Activated B cell treated with CpG ODN at 0.5 μM for 24 hours (primary cell): ENCODE measurements at regions not wholly inside any gene's neighbourhood (a gene's known extent, or its start where the extent isn't known, plus 50 kb on each side); places are given as distances from the start of the nearest gene placed in this dataset.

Experiments
- ATAC-seq: fragments of 200-7000 bp; cut with Tn5 transposase; one replicate; pipeline ENCODE4 v1.10.0; 2021; ENCODE audit warnings: low read depth, mild to moderate bottlenecking, moderate library complexity
- CTCF ChIA-PET: fragments of 350-600 bp; sonication (Branson Sonifier 250); formaldehyde crosslinking; loops from one replicate; lab custom pipeline; 2021; ENCODE audit warnings: antibody characterized with exemption; lab: Charles Lee
- POLR2A ChIA-PET: fragments of 350-600 bp; sonication (Branson Sonifier 250); formaldehyde crosslinking; loops from one replicate; lab custom pipeline; 2021; ENCODE audit warnings: antibody characterized with exemption; lab: Charles Lee
- DNase-seq: peaks from one replicate; pipeline ENCODE4 v3.0.0; 2022
- H3K27ac Mint-ChIP-seq: one replicate; pipeline ENCODE4 v1.8.0; 2020; ENCODE audit warnings: mixed read lengths
- H3K27me3 Mint-ChIP-seq: one replicate; pipeline ENCODE4 v1.8.0; 2021; ENCODE audit warnings: mixed read lengths
- H3K36me3 Mint-ChIP-seq: one replicate; pipeline ENCODE4 v1.8.0; 2021; ENCODE audit warnings: low read depth, mixed read lengths
- H3K4me1 Mint-ChIP-seq: one replicate; pipeline ENCODE4 v1.8.0; 2021; ENCODE audit warnings: mixed read lengths
- H3K4me3 Mint-ChIP-seq: one replicate; pipeline ENCODE4 v1.8.0; 2020; ENCODE audit warnings: mild to moderate bottlenecking, mixed read lengths
- H3K9me3 Mint-ChIP-seq: one replicate; pipeline ENCODE4 v1.8.0; 2020; ENCODE audit warnings: mixed read lengths
- intact Hi-C: fragments of 100-400 bp; cut with micrococcal nuclease; formaldehyde crosslinking; loops from one replicate; pipeline ENCODE4 v1.15.1; 2024
- TF ChIP-seq, protein P1 (sequence below): fragments of 200-600 bp; IDR thresholded peaks from one replicate; pipeline ENCODE4 v1.8.0; 2022; ENCODE audit warnings: antibody characterized with exemption, mild to moderate bottlenecking

DNA sequence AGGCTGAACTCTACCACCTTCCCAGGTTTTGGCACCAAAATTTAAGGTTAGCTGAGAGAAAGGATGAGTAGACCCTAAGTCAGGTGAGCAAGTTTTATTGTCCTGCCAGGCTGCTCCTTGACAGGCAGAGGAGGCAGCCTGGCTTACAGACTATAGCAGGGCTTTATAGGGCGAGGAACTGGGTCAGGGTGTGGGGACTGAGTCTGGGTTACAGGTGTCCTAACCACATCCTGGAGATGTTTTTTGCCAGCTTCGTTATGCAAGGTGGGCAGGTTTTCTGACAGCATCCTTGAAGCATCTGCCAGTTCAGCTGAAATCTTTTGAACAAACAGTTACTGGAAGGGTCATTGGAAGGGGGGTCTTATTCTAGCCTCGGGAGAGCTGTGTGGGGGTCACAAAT is 905.7 kb upstream of the SLITRK5 start:
- ChIA-PET POLR2A (no interaction called here), CTCF (no interaction called here)
- intact Hi-C loops = no loop called here
- DNase-seq (no peak), ATAC-seq (no peak)
- Mint-ChIP-seq H3K27me3 (no peaks in the 10 kb centered on the region), H3K9me3 (peaks cover 27% of the 10 kb centered on the region), H3K4me3 (no peak overlapping the region), H3K4me1 (no peaks in the 10 kb centered on the region), H3K27ac (no peak overlapping the region), H3K36me3 (no peaks in the 10 kb centered on the region)
- TF ChIP-seq, protein P1, sequence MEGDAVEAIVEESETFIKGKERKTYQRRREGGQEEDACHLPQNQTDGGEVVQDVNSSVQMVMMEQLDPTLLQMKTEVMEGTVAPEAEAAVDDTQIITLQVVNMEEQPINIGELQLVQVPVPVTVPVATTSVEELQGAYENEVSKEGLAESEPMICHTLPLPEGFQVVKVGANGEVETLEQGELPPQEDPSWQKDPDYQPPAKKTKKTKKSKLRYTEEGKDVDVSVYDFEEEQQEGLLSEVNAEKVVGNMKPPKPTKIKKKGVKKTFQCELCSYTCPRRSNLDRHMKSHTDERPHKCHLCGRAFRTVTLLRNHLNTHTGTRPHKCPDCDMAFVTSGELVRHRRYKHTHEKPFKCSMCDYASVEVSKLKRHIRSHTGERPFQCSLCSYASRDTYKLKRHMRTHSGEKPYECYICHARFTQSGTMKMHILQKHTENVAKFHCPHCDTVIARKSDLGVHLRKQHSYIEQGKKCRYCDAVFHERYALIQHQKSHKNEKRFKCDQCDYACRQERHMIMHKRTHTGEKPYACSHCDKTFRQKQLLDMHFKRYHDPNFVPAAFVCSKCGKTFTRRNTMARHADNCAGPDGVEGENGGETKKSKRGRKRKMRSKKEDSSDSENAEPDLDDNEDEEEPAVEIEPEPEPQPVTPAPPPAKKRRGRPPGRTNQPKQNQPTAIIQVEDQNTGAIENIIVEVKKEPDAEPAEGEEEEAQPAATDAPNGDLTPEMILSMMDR = no peak

DNA sequence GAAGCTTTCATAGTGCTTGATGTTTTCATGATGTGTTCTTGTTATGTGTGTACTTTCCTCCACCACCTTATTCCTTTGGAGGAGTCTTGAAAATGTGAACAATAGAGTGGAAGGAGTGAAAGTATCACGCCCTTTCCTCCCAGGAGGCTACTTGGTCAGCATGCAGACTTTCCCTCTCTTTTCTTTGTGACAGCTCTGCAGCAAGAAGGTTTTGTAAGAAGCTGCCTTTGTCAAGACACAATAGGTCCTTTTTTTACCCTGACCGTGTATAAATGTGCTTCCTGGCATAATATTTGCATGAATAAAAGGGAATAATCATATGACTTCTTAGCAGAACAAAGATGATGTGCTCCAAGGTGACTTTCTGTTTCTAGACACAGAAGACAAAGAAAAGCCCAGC is 882.6 kb upstream of the SLITRK5 start:
- H3K36me3 Mint-ChIP-seq = no peaks in the 10 kb centered on the region
- TF ChIP-seq, protein P1 = no peak
- H3K4me3 Mint-ChIP-seq = no peak overlapping the region
- ChIA-PET POLR2A (no interaction called here), CTCF (no interaction called here)
- DNase-seq (no peak), ATAC-seq (no peak)
- intact Hi-C loops = no loop called here
- H3K9me3 Mint-ChIP-seq = peaks cover 4% of the 10 kb centered on the region
- no peaks in the 10 kb centered on the region for H3K4me1 Mint-ChIP-seq
- no peak overlapping the region for H3K27ac Mint-ChIP-seq
- H3K27me3 Mint-ChIP-seq = no peaks in the 10 kb centered on the region

DNA sequence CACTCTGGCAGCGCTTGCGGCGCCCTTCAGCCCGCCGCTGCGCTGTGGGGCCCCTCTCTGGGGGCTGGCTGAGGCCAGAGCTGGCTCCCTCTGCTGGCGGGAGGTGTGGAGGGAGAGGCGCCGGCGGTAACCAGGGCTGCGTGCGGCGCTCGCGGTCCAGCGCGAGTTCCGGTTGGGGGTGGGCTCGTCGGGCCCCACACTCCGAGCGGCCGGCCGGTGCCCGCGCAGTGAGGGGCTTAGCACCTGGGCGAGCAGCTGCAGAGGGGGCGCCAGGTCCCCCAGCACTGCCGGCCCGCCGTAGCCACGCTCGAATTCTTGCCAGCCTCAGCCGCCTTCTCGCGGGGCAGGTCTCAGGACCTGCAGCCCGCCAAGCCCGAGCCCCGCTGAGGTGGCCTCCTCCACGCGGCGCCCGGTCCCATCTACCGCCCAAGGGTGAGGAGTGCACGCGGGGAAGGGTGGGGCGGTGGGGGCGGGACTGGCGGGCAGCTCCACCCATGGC is 879.0 kb upstream of the SLITRK5 start:
- Mint-ChIP-seq H3K4me1 (no peaks in the 10 kb centered on the region), H3K27ac (no peak overlapping the region), H3K27me3 (no peaks in the 10 kb centered on the region), H3K4me3 (no peak overlapping the region), H3K36me3 (no peaks in the 10 kb centered on the region), H3K9me3 (no peaks in the 10 kb centered on the region)
- intact Hi-C loops = no loop called here
- DNase-seq = no peak
- TF ChIP-seq, protein P1 = no peak
- ChIA-PET CTCF (no interaction called here), POLR2A (no interaction called here)
- ATAC-seq = no peak

GRCh38 chr13:86795858-86796257 is 875.3 kb upstream of the SLITRK5 start:
- Mint-ChIP-seq H3K27me3 (no peaks in the 10 kb centered on the region), H3K36me3 (no peaks in the 10 kb centered on the region), H3K4me1 (no peaks in the 10 kb centered on the region), H3K27ac (no peak overlapping the region), H3K9me3 (no peaks in the 10 kb centered on the region), H3K4me3 (no peak overlapping the region)
- no peak for ATAC-seq
- intact Hi-C loops = no loop called here
- TF ChIP-seq, protein P1 = no peak
- ChIA-PET POLR2A (no interaction called here), CTCF (no interaction called here)
- DNase-seq = no peak

DNA sequence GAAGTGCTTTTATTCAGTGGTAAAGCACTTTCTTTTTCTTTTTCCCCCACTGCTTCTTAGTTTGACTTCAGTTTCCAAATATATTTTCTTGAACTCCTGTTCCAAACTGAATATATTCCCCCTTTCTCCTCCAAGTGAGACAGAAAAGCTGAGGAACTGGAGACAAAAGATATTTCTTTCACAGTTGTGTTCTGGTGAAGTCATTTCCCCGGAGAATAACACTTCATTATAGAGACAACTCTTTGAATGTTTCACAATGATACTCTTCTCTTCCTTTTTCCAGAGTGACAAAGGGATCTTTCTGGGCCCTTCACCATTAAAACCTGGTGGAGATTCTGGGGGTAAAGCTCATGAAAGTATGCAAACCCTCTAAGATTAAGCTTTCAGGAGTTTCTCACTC is 860.8 kb upstream of the SLITRK5 start:
- no peak for ATAC-seq
- no peak overlapping the region for H3K27ac Mint-ChIP-seq

More for the DNA sequence above, 860.8 kb upstream of the SLITRK5 start:
- intact Hi-C loops = no loop called here
- CTCF ChIA-PET = no interaction called here
- POLR2A ChIA-PET = no interaction called here
- Mint-ChIP-seq H3K4me1 (no peaks in the 10 kb centered on the region), H3K27me3 (no peaks in the 10 kb centered on the region), H3K36me3 (no peaks in the 10 kb centered on the region), H3K9me3 (peaks cover 6% of the 10 kb centered on the region), H3K4me3 (no peak overlapping the region)
- TF ChIP-seq, protein P1 = no peak
- no peak for DNase-seq
